Liver (tissue), 3 donors: ENCODE measurements at regions not wholly inside any gene's neighbourhood (a gene's known extent, or its start where the extent isn't known, plus 50 kb on each side); places are given as distances from the start of the nearest gene placed in this dataset.

Source experiments
- ATF3 ChIP-seq: IDR thresholded peaks from 2 replicates; pipeline ENCODE4 v1.6.1; 2016; ENCODE audit warnings: antibody characterized with exemption
- CTCF ChIP-seq: fragments of 150-350 bp; IDR thresholded peaks from 2 replicates; pipeline ENCODE4 v1.5.1; 2017; ENCODE audit warnings: improper control_type of control experiment, low read depth, low read length; ENCODE audit not compliant: missing input control
- FOXA1 ChIP-seq: IDR thresholded peaks from 2 replicates; pipeline ENCODE4 v1.6.1; 2016; ENCODE audit warnings: antibody characterized with exemption
- MAX ChIP-seq: IDR thresholded peaks from 2 replicates; pipeline ENCODE4 v1.6.1; 2016; ENCODE audit warnings: antibody characterized with exemption
- NR2F2 ChIP-seq: IDR thresholded peaks from 2 replicates; pipeline ENCODE4 v1.6.1; 2016; ENCODE audit warnings: antibody characterized with exemption
- RAD21 ChIP-seq, 2 donors: IDR thresholded peaks; 2 replicates each; pipeline ENCODE4 v1.6.1; 2016; ENCODE audit warnings: antibody characterized with exemption in 2 of 2, mild to moderate bottlenecking in 2 of 2
- REST ChIP-seq: IDR thresholded peaks from 2 replicates; pipeline ENCODE4 v1.6.1; 2016; ENCODE audit warnings: antibody characterized with exemption, mild to moderate bottlenecking
- RXRA ChIP-seq, 2 donors: IDR thresholded peaks; 2 replicates each; pipeline ENCODE4 v1.6.1; 2017 to 2018; ENCODE audit warnings: antibody characterized with exemption in 2 of 2, mild to moderate bottlenecking in 1 of 2
- SP1 ChIP-seq: IDR thresholded peaks from 2 replicates; pipeline ENCODE4 v1.6.1; 2018; ENCODE audit warnings: antibody characterized with exemption, mild to moderate bottlenecking
- TAF1 ChIP-seq: conservative IDR thresholded peaks from 2 replicates; pipeline ENCODE4 v1.6.1; 2016; ENCODE audit warnings: antibody characterized with exemption, mild to moderate bottlenecking
- donor health status: healthy.
- donor health status: healthy.

- TF ChIP-seq CTCF (no peak), REST (no peak), NR2F2 (no peak), RAD21 (IDR thresholded peaks at IDR 0.05) (no peak), SP1 (no peak), RXRA (IDR thresholded peaks at IDR 0.05) (no peak), FOXA1 (no peak), MAX (no peak), TAF1 (no peak), ATF3 (no peak)
These were observed 789.8 kb upstream of the PTPRD start for GRCh38 chr9:11402621-11403020.
